Osteoblast (primary cell): ENCODE measurements at regions not wholly inside any gene's neighbourhood (a gene's known extent, or its start where the extent isn't known, plus 50 kb on each side); places are given as distances from the start of the nearest gene placed in this dataset.

Experiments
- DNase-seq: peaks from one replicate; pipeline ENCODE4 v3.0.0; 2011; ENCODE audit warnings: low spot score, mixed read lengths; ENCODE audit not compliant: insufficient read length; ENCODE audit errors: missing footprints
- H2AFZ ChIP-seq: 2 replicates; pipeline ENCODE4 v1.6.0; 2011; ENCODE audit warnings: mild to moderate bottlenecking, low read length
- H3K27ac ChIP-seq: 2 replicates; pipeline ENCODE4 v1.5.1; 2011; ENCODE audit warnings: mild to moderate bottlenecking, low read depth, low read length, moderate library complexity
- H3K27me3 ChIP-seq: 2 replicates; pipeline ENCODE4 v1.6.0; 2012; ENCODE audit warnings: mild to moderate bottlenecking, control low read depth, inconsistent platforms, low read length, moderate library complexity; ENCODE audit not compliant: insufficient read depth
- H3K36me3 ChIP-seq: 2 replicates; pipeline ENCODE4 v1.5.1; 2011; ENCODE audit warnings: mild to moderate bottlenecking, low read length, control low read depth, moderate library complexity; ENCODE audit not compliant: insufficient read depth
- H3K4me1 ChIP-seq: 2 replicates; pipeline ENCODE4 v1.5.1; 2011; ENCODE audit warnings: mild to moderate bottlenecking, low read length, control low read depth, moderate library complexity; ENCODE audit not compliant: insufficient read depth
- H3K4me2 ChIP-seq: 2 replicates; pipeline ENCODE4 v1.6.0; 2011; ENCODE audit warnings: mild to moderate bottlenecking, low read length; ENCODE audit not compliant: insufficient read depth
- H3K4me3 ChIP-seq: fragments of 200-600 bp; sonication (generic); 3 replicates; pipeline ENCODE4 v1.5.1; 2012; ENCODE audit warnings: mild to moderate bottlenecking, low read length, inconsistent platforms; ENCODE audit not compliant: insufficient read depth
- H3K79me2 ChIP-seq: 2 replicates; pipeline ENCODE4 v1.6.0; 2012; ENCODE audit warnings: mild to moderate bottlenecking, low read length, control low read depth, inconsistent platforms; ENCODE audit not compliant: insufficient read depth
- H3K9me3 ChIP-seq: 2 replicates; pipeline ENCODE4 v1.5.1; 2011; ENCODE audit warnings: low read depth, low read length, control low read depth
- H4K20me1 ChIP-seq: 2 replicates; pipeline ENCODE4 v1.6.0; 2012; ENCODE audit warnings: mild to moderate bottlenecking, low read length, control low read depth; ENCODE audit not compliant: insufficient read depth
- CTCF ChIP-seq: IDR thresholded peaks from 2 replicates; pipeline ENCODE4 v1.5.1; 2011; ENCODE audit warnings: mild to moderate bottlenecking, low read depth, low read length, moderate library complexity; ENCODE audit errors: extremely low read depth

DNA sequence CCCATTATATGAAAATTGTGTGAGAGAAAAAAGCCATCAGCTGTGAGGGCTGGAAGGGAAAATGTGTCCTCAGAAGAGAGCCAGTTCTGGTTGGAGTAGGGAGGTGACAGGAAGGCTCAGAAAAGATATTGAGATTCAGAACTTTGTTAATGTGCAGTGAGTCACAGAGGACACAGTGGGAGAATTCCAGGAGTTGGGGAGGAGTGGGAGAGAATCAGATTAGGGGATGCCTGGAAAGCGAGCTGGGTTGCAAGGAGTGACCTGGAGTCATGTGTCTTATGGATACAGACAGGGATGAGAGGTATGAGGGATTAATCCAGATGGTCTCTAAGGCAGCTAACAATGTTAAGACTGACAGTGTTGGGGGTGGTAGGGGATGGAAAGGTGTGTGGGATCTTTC is 67.5 kb downstream of the CHST2 start:
- Histone ChIP-seq H3K36me3 (no peaks in the 10 kb centered on the region), H3K4me3 (no peak overlapping the region), H4K20me1 (no peaks in the 10 kb centered on the region), H3K4me1 (no peaks in the 10 kb centered on the region), H3K4me2 (no peak overlapping the region), H3K79me2 (no peaks in the 10 kb centered on the region), H3K27ac (no peak overlapping the region), H3K9me3 (no peaks in the 10 kb centered on the region), H2AFZ (no peak overlapping the region), H3K27me3 (no peaks in the 10 kb centered on the region)
- no peak for DNase-seq
- no peak for TF ChIP-seq CTCF

- no peak overlapping the region for H3K27ac ChIP-seq
- TF ChIP-seq CTCF: no peak
- no peak overlapping the region for H2AFZ ChIP-seq
- H3K4me3 ChIP-seq: no peak overlapping the region
- DNase-seq: no peak
- no peaks in the 10 kb centered on the region for H3K27me3 ChIP-seq
- H3K4me1 ChIP-seq: no peaks in the 10 kb centered on the region
- H3K9me3 ChIP-seq: no peaks in the 10 kb centered on the region
- H3K79me2 ChIP-seq: no peaks in the 10 kb centered on the region
- no peak overlapping the region for H3K4me2 ChIP-seq
- no peaks in the 10 kb centered on the region for H4K20me1 ChIP-seq
- no peaks in the 10 kb centered on the region for H3K36me3 ChIP-seq
Observed at GRCh38 chr3:143188881-143189280, 69.3 kb downstream of the CHST2 start.

- H2AFZ ChIP-seq: no peak overlapping the region
- DNase-seq: no peak
- no peaks in the 10 kb centered on the region for H3K36me3 ChIP-seq
- no peaks in the 10 kb centered on the region for H3K27me3 ChIP-seq
- H3K4me1 ChIP-seq: no peaks in the 10 kb centered on the region
- H3K27ac ChIP-seq: no peak overlapping the region
- no peak overlapping the region for H3K4me3 ChIP-seq
- no peaks in the 10 kb centered on the region for H3K9me3 ChIP-seq
- no peaks in the 10 kb centered on the region for H4K20me1 ChIP-seq
- H3K79me2 ChIP-seq: no peaks in the 10 kb centered on the region
- H3K4me2 ChIP-seq: no peak overlapping the region
- no peak for TF ChIP-seq CTCF
Observed at GRCh38 chr3:143190101-143190500, 70.5 kb downstream of the CHST2 start.

- Histone ChIP-seq H2AFZ (no peak overlapping the region), H3K4me2 (no peak overlapping the region)
Observed at GRCh38 chr3:143192193-143192592, 72.6 kb downstream of the CHST2 start.

More at GRCh38 chr3:143192193-143192592, 72.6 kb downstream of the CHST2 start:
- Histone ChIP-seq H4K20me1 (no peaks in the 10 kb centered on the region), H3K9me3 (no peaks in the 10 kb centered on the region), H3K36me3 (no peaks in the 10 kb centered on the region), H3K27ac (no peak overlapping the region), H3K4me1 (no peaks in the 10 kb centered on the region), H3K27me3 (no peaks in the 10 kb centered on the region), H3K4me3 (no peak overlapping the region), H3K79me2 (no peaks in the 10 kb centered on the region)
- DNase-seq: no peak
- TF ChIP-seq CTCF: no peak
